Neural crest cell (in vitro differentiated cells): ENCODE measurements at regions not wholly inside any gene's neighbourhood (a gene's known extent, or its start where the extent isn't known, plus 50 kb on each side); places are given as distances from the start of the nearest gene placed in this dataset. TPM values are rescaled to one million over a fixed set of nuclear protein-coding genes. Genes with fewer than 3 reads are reported as not detected.

Experiments
- DNase-seq: peaks from one replicate; pipeline ENCODE4 v3.0.0; 2021; ENCODE audit warnings: low read depth, mixed read lengths, low spot score
- H3K27ac Mint-ChIP-seq: one replicate; pipeline ENCODE4 v1.8.0; 2021; ENCODE audit warnings: mild to moderate bottlenecking, mixed read lengths; ENCODE audit not compliant: unreplicated experiment
- H3K27me3 Mint-ChIP-seq: 2 replicates; pipeline ENCODE4 v1.8.0; 2021; ENCODE audit warnings: low read depth, mild to moderate bottlenecking, mixed read lengths
- H3K36me3 Mint-ChIP-seq: 2 replicates; pipeline ENCODE4 v1.8.0; 2021; ENCODE audit warnings: low read depth, mild to moderate bottlenecking, mixed read lengths
- H3K4me1 Mint-ChIP-seq: 2 replicates; pipeline ENCODE4 v1.8.0; 2021; ENCODE audit warnings: mixed read lengths
- H3K4me3 Mint-ChIP-seq: one replicate; pipeline ENCODE4 v1.8.0; 2021; ENCODE audit warnings: mild to moderate bottlenecking, mixed read lengths
- H3K9me3 Mint-ChIP-seq: 2 replicates; pipeline ENCODE4 v1.8.0; 2021; ENCODE audit warnings: mixed read lengths
- CTCF ChIP-seq: fragments of 200-600 bp; sonication (generic); conservative IDR thresholded peaks from 2 replicates; pipeline ENCODE4 v1.5.0; 2021; ENCODE audit warnings: antibody characterized with exemption, mild to moderate bottlenecking
- microRNA-seq: library from miRNA; unstranded; fragments of <30 nt; microRNA quantifications from one replicate; pipeline ENCODE4, GENCODE V29; 2020

GRCh38 chr1:4853904-4854303, 199.5 kb downstream of the AJAP1 start:
- no peaks in the 10 kb centered on the region for H3K36me3 Mint-ChIP-seq
- H3K4me3 Mint-ChIP-seq: no peak overlapping the region
- peaks cover 4% of the 10 kb centered on the region for H3K4me1 Mint-ChIP-seq
- H3K9me3 Mint-ChIP-seq: peaks cover 3% of the 10 kb centered on the region
- no peak overlapping the region for H3K27ac Mint-ChIP-seq
- peaks cover 8% of the 10 kb centered on the region for H3K27me3 Mint-ChIP-seq
- no peak for DNase-seq
- TF ChIP-seq CTCF: no peak

GRCh38 chr1:4851385-4852065, 197.1 kb downstream of the AJAP1 start:
- Mint-ChIP-seq H3K36me3 (no peaks in the 10 kb centered on the region), H3K4me1 (peaks cover 17% of the 10 kb centered on the region), H3K27me3 (peaks cover 2% of the 10 kb centered on the region), H3K4me3 (no peak overlapping the region), H3K27ac (no peak overlapping the region), H3K9me3 (peaks cover 3% of the 10 kb centered on the region)
- no peak for DNase-seq
- no peak for TF ChIP-seq CTCF

DNA sequence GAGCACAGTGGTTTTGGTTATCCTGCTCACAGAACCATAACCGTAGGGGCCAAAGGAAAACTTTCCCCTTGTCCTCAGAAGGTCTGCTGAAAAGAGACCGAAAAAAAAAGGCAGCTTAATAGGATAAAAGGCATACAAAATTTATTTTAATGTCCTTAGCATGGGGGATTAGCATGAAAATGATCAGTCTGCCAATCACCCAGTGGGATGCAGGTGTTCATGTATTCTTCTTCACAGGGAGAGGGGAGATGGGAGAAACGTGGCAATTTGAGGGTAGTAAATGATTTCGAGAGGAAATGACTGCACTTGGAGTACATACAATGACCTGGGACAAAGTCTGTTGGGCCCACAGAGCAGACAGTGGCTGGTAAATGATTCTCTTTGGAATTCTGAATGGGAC, 194.0 kb downstream of the AJAP1 start:
- H3K4me3 Mint-ChIP-seq: no peak overlapping the region
- DNase-seq: no peak
- H3K9me3 Mint-ChIP-seq: peaks cover 3% of the 10 kb centered on the region
- no peak for TF ChIP-seq CTCF
- peak overlapping the region; percentile 3 for H3K27ac Mint-ChIP-seq
- H3K4me1 Mint-ChIP-seq: peaks cover 17% of the 10 kb centered on the region
- peaks cover 2% of the 10 kb centered on the region for H3K27me3 Mint-ChIP-seq
- no peaks in the 10 kb centered on the region for H3K36me3 Mint-ChIP-seq

GRCh38 chr1:4847711-4848110, 193.3 kb downstream of the AJAP1 start:
- Mint-ChIP-seq H3K9me3 (peaks cover 3% of the 10 kb centered on the region), H3K36me3 (no peaks in the 10 kb centered on the region), H3K27ac (no peak overlapping the region), H3K4me1 (peaks cover 17% of the 10 kb centered on the region), H3K4me3 (no peak overlapping the region), H3K27me3 (peaks cover 2% of the 10 kb centered on the region)
- no peak for DNase-seq
- no peak for TF ChIP-seq CTCF

Small RNA genes in the stretch of these regions (microRNA-seq; reads per million reads assigned to microRNA genes)
- gene MIR4417: not detected
